NCI-H774 (cell line): ENCODE measurements at regions not wholly inside any gene's neighbourhood (a gene's known extent, or its start where the extent isn't known, plus 50 kb on each side); places are given as distances from the start of the nearest gene placed in this dataset.
"Not testable (repeated sequence)": the region's sequence is repeated elsewhere in the genome, so short reads cannot be mapped to it uniquely, and the experiment has no call there.

ENCODE experiments used
- DNase-seq: peaks from one replicate; lab custom pipeline; 2025; lab: John Stamatoyannopoulos, UW

DNA sequence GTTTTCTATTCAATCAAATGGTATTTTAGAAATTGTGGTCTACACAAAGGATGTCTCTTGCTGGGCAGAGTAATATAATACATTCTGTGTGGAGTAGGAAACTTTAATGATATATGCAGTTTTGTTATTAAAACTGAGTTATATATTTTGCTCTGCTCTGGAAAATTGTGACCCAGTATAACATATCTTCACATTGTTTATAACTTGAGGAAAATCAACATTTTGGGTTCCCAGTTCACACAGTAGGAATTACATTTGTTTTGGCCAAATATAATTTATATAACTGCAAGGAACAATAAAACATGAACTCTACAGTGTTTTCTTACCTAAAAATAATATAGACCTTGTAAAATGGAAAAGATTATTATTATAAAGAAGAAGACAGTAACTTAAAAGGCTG lies 372.4 kb downstream of the OSR1 start:
- DNase-seq, result no peak

DNA sequence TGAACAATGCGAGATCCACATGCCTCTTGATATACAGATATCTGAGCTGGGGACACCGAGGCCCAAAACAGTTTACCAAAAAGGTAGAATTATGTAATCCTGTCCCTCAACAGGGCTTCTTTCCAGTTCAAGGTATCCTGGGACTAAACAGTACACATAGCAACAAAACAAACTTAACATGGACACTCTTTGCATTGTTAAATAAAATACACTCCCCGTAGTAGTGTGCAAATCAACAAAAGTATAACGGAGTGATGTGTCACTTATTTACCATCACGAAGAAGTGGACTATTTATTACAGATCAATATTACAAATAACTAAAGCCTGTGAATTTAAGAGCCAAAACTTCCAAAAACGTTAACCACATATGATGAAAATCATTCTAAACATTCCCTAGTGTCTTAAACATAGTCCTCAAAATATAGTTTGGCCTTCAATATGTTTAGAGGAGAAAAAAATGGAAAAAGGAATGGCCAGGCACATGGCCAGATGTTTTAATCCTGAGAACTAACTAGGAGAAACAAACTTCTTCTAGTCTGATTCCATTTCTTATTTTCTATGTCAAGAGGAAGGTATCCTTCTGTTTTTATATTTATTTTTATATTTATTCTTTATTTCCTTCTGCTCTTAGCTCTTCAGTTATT lies 377.5 kb downstream of the OSR1 start:
- DNase-seq, result no peak

DNA sequence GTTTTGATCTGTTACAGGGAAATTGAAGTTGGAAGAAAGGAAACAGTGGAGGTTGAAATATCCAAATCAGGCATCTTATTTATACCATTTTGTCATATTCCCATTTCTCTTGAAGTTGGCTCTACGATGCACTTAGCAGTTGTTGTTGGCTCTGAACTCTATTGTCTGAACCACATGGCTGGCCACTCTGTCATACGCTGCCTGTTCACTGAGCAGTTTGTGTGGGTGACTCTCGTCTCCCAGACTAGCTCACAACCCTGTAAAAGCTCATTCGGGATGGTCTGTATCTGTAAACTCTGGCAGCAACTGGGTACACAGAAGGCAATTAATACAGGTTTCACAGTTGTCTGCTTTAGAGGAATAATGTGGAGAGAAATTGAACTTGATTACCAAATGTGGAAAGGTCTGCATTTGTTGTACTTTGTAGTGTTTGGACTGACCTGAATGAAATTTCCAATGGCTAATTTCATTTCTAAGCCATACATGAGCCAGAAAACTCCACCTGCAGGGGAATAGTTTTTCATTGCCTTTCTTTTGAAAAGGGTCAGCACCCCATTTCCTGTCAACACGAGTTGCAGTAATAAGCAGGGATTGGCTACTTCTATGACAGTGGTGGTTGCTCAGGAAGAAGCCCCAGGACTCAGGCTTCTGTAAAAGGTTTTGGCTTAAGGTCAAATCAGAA lies 378.2 kb downstream of the OSR1 start:
- no peak for DNase-seq

GRCh38 chr2:18977409-18977808 lies 381.0 kb downstream of the OSR1 start:
- no peak for DNase-seq

- no peak for DNase-seq
These were observed 382.1 kb downstream of the OSR1 start for GRCh38 chr2:18976168-18976961.

DNA sequence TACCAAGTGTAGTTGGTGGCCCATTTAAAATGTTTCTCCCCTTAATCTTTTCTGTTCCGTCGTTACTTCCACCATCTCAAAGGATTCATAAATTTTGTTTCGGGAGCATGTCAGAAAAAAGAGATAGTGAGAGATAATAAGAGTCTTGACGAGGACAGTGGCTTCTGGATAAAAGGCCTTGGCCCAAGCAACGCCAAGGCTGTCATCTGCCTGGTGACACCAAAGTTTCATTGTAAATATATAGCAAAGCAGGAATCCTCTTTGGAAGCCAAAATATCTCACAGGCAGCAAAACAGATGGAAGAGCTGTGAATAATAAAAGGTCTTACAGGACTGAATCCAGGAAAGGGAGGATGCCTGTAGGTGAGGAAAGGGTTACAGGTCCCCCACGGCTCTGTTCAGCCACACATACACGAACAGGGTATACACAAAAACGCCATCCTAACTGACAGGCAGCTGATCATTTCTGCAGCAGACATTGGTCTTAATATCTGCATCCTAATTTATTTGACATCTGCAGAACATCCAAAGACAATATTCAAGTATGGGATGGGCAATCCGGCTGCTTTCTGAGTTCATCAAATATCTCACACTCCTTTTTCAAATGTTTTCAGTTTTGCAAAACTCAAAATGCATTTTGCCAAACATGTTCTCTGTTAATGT lies 382.8 kb downstream of the OSR1 start:
- DNase-seq, result no peak

DNA sequence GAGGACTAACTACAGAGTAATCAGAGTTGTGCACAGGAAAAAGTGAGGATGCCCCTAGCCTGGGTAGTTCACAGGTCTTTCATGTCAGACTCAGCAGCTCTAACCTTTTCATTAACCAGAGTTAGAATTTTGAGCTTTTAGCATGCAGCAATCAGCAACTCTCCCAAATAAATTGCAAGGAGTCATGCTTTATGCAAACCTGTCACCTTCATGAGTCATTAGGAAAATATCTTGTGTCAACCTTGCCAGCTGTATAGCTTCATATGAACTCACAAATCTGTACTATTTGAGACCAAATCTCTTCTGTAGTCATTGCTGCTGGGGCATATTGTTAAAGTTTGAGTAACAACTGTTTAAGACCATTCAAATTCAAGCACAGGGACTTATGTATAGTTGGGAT lies 382.3 kb upstream of the NT5C1B start:
- DNase-seq, result no peak

GRCh38 chr2:18971069-18971378 lies 381.7 kb upstream of the NT5C1B start:
- DNase-seq, result no peak

- DNase-seq, result no peak
These were observed 376.8 kb upstream of the NT5C1B start for GRCh38 chr2:18966131-18966530.

- DNase-seq, result not testable (repeated sequence)
These were observed 374.4 kb upstream of the NT5C1B start for GRCh38 chr2:18963739-18964256.

- DNase-seq, result no peak
These were observed 372.6 kb upstream of the NT5C1B start for GRCh38 chr2:18961991-18962421.

DNA sequence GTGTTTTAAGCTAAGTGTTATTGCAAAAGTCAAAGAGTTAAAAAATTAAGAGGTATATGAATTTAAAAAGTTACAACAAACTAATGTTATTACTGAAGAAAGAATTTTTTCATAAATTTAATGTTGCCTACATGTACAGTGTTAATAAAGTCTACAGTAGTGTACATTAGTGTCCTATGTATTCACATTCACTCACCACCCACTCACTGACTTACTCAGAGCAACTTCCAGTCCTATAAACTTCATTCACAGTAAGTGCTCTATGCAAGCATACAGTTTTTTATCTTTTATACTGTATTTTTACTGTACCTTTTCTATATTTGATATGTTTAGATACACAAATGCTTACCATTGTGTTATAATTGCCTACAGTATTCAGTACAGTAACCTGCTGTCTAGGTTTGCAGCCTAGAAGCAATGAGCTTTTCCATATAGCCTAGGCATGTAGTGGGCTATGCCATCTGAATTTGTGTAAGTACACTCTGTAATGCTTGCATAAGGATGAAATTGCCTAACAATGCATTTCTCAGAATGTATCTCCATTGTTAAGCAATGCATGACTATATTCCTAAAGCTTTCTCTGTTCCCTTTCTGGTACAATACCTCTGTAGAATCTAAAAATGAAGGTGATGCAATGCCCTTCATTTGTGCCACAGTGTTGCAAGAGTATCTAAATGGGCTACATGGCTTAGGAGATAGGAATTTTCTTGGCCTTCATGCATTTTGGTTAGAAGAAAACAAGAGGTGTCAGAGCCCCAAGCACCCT lies 370.8 kb upstream of the NT5C1B start:
- no peak for DNase-seq

GRCh38 chr2:18959200-18959599 lies 369.8 kb upstream of the NT5C1B start:
- no peak for DNase-seq

- DNase-seq, result no peak
These were observed 368.5 kb upstream of the NT5C1B start for GRCh38 chr2:18957909-18958308.

DNA sequence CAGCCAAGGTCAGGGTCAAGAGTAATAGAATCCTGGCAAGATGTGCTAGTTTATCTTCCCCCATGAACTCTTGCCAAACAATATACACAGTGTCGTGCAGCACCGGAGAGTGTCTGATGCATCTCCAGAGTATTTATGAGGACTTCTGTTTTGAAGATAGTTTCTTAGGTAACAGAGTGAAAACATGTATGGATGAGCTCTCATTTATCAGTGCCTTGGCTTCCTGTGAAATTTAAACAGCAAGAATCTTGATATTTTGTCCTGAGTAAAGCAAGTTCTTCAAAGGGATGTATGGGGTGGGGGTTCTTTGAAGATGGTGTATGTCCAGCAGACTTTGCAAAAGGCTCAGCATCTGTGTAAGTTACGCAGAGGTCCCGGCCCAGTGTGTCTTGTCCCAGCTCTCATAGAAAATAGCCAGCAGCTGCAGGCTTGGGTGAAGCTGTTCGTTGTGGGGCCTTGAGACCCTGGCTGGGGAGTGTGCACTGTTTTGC lies 361.0 kb upstream of the NT5C1B start:
- no peak for DNase-seq

GRCh38 chr2:18949871-18950270 lies 360.5 kb upstream of the NT5C1B start:
- DNase-seq, result no peak

GRCh38 chr2:18940184-18940583 lies 350.8 kb upstream of the NT5C1B start:
- no peak for DNase-seq

DNA sequence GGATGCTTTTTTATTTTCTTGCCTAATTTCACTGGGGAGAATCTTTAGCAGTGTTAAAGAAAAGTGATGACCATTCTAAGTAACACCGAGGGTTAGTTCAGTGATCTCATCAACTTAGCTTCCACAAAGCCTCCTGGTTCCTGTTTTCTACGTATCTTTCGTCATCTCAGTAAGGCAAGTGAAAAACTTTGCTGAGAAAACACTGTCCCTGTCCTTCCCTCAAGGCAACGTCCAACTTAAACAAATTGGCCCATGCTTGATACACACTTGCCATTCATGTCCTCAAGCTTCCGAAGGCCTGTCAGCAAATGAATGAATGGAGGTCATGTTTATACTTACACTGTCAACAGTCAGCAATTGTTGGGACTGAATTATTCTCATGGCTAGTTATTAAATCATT lies 350.4 kb upstream of the NT5C1B start:
- DNase-seq, result not testable (repeated sequence)

GRCh38 chr2:18934886-18935285 lies 345.5 kb upstream of the NT5C1B start:
- DNase-seq, result no peak

DNA sequence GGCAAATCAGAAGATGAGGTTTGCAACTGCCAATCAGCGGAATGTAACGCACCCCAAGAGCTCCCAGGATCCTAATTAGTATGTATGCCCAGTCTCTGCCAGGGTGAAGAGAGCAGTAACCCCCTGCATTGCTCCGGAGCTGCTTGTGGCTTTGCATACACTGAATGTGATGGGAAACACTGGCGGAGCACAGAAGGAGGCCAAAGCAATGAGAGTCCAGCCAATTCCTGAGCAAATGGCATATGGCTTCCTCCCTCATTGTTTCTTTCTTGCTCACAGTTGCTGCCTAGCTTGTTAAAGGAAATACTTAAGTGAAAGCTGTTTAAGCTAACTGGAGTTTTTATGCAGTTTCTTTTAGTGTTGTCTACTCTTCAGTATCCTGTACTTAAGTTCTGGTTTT lies 343.5 kb upstream of the NT5C1B start:
- no peak for DNase-seq

DNA sequence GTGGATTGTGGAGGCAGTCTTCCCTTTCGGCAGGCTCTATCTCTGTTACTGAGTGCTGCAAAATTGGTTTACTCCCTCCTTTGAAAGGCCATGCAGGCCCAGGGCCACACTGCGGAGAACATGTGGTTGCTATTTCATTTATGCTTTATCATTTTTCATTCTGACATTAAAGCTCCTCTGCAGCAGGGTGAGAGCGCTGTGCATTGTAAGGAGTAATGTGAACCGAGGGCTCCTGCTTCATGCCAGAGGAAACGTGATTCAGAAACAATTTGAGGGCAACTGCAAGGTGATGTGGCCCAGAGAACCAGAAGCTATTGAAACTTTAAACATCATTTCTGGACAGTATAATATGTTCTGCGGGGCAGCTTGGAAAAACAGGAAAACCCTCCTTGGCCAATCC lies 341.6 kb upstream of the NT5C1B start:
- no peak for DNase-seq
